ENCODE measurements at regions not wholly inside any gene's neighbourhood (a gene's known extent, or its start where the extent isn't known, plus 50 kb on each side); places are given as distances from the start of the nearest gene placed in this dataset.
"Not testable (repeated sequence)": the region's sequence is repeated elsewhere in the genome, so short reads cannot be mapped to it uniquely, and the experiment has no call there.

- no peak for DNase-seq (ENCODE audit: low read depth in 2 of 2)
Observed at GRCh38 chr4:22573198-22573597, 57.3 kb upstream of the ADGRA3 start.

GRCh38 chr4:22573641-22574040 lies 57.8 kb upstream of the ADGRA3 start:
- DNase-seq (ENCODE audit: low read depth in 2 of 2) = no peak

- no peak for DNase-seq (ENCODE audit: low read depth in 2 of 2)
Observed at GRCh38 chr4:22574424-22574823, 58.6 kb upstream of the ADGRA3 start.

GRCh38 chr4:22574880-22575279 lies 59.0 kb upstream of the ADGRA3 start:
- no peak for DNase-seq (ENCODE audit: low read depth in 2 of 2)

- DNase-seq (ENCODE audit: low read depth in 2 of 2) = no peak
Observed at GRCh38 chr4:22587253-22587652, 71.4 kb upstream of the ADGRA3 start.

GRCh38 chr4:22593933-22594332 lies 78.1 kb upstream of the ADGRA3 start:
- DNase-seq (ENCODE audit: low read depth in 2 of 2) = no peak

- no peak for DNase-seq (ENCODE audit: low read depth in 2 of 2)
Observed at GRCh38 chr4:22595684-22596083, 79.8 kb upstream of the ADGRA3 start.

- DNase-seq (ENCODE audit: low read depth in 2 of 2) = no peak
Observed at GRCh38 chr4:22596409-22596808, 80.5 kb upstream of the ADGRA3 start.

- DNase-seq (ENCODE audit: low read depth in 2 of 2) = no peak
Observed at GRCh38 chr4:22597471-22597870, 81.6 kb upstream of the ADGRA3 start.

- not testable (repeated sequence) for DNase-seq (ENCODE audit: low read depth in 2 of 2)
Observed at GRCh38 chr4:22598113-22599047, 82.5 kb upstream of the ADGRA3 start.

GRCh38 chr4:22599228-22599928 lies 83.5 kb upstream of the ADGRA3 start:
- not testable (repeated sequence) for DNase-seq (ENCODE audit: low read depth in 2 of 2)

GRCh38 chr4:22599929-22600432 lies 84.1 kb upstream of the ADGRA3 start:
- DNase-seq (ENCODE audit: low read depth in 2 of 2) = not testable (repeated sequence)

GRCh38 chr4:22601638-22602037 lies 85.8 kb upstream of the ADGRA3 start:
- not testable (repeated sequence) for DNase-seq (ENCODE audit: low read depth in 2 of 2)

GRCh38 chr4:22607382-22607781 lies 85.4 kb upstream of the GBA3 start:
- peak in 1 of 2 donors; percentile 1 for DNase-seq (ENCODE audit: low read depth in 2 of 2)

- not testable (repeated sequence) for DNase-seq (ENCODE audit: low read depth in 2 of 2)
Observed at GRCh38 chr4:22609951-22610525, 82.7 kb upstream of the GBA3 start.

- DNase-seq (ENCODE audit: low read depth in 2 of 2) = no peak
Observed at GRCh38 chr4:22614114-22614513, 78.6 kb upstream of the GBA3 start.

GRCh38 chr4:22616516-22616915 lies 76.2 kb upstream of the GBA3 start:
- no peak for DNase-seq (ENCODE audit: low read depth in 2 of 2)

GRCh38 chr4:22620144-22620543 lies 72.6 kb upstream of the GBA3 start:
- DNase-seq (ENCODE audit: low read depth in 2 of 2) = not testable (repeated sequence)

GRCh38 chr4:22621970-22622369 lies 70.8 kb upstream of the GBA3 start:
- DNase-seq (ENCODE audit: low read depth in 2 of 2) = not testable (repeated sequence)

- DNase-seq (ENCODE audit: low read depth in 2 of 2) = not testable (repeated sequence)
Observed at GRCh38 chr4:22624002-22624401, 68.7 kb upstream of the GBA3 start.

GRCh38 chr4:22625311-22625710 lies 67.4 kb upstream of the GBA3 start:
- no peak for DNase-seq (ENCODE audit: low read depth in 2 of 2)

- not testable (repeated sequence) for DNase-seq (ENCODE audit: low read depth in 2 of 2)
Observed at GRCh38 chr4:22627851-22628250, 64.9 kb upstream of the GBA3 start.

Measured in stimulated activated CD4-positive, alpha-beta T cell treated with anti-CD3 and anti-CD28 coated beads, Interleukin-1b, Interleukin-23, amount 100 ng/mL, for 4 hours (primary cell).